ENCODE measurements at regions not wholly inside any gene's neighbourhood (a gene's known extent, or its start where the extent isn't known, plus 50 kb on each side); places are given as distances from the start of the nearest gene placed in this dataset.

GRCh38 chr3:23751212-23751723 is 54.5 kb upstream of the UBE2E1 start:
- no peaks in the 10 kb centered on the region for H3K9me3 ChIP-seq (replicated peaks; ENCODE audit: low read length)
- H3K36me3 ChIP-seq (ENCODE audit: insufficient read depth, low read length): no peaks in the 10 kb centered on the region
- no peak overlapping the region for H3K9ac ChIP-seq (ENCODE audit: low read depth, low read length)
- no peak overlapping the region for H3K4me2 ChIP-seq (ENCODE audit: low read length)
- peaks cover 7% of the 10 kb centered on the region for H3K4me1 ChIP-seq (ENCODE audit: control insufficient read depth, insufficient read depth, low read length)
- H3K27me3 ChIP-seq (ENCODE audit: control insufficient read depth, insufficient read depth, low read length): no peaks in the 10 kb centered on the region
- no peak overlapping the region for H3K4me3 ChIP-seq (ENCODE audit: low read length)

- Histone ChIP-seq H3K4me1 (ENCODE audit: control insufficient read depth, insufficient read depth, low read length) (peaks cover 7% of the 10 kb centered on the region), H3K4me3 (ENCODE audit: low read length) (no peak overlapping the region), H3K27me3 (ENCODE audit: control insufficient read depth, insufficient read depth, low read length) (no peaks in the 10 kb centered on the region), H3K9me3 (replicated peaks; ENCODE audit: low read length) (no peaks in the 10 kb centered on the region), H3K4me2 (ENCODE audit: low read length) (no peak overlapping the region), H3K36me3 (ENCODE audit: insufficient read depth, low read length) (no peaks in the 10 kb centered on the region), H3K9ac (ENCODE audit: low read depth, low read length) (no peak overlapping the region)
Observed at GRCh38 chr3:23752126-23752525, 53.6 kb upstream of the UBE2E1 start.

- H3K4me1 ChIP-seq (ENCODE audit: control insufficient read depth, insufficient read depth, low read length): peaks cover 7% of the 10 kb centered on the region
- no peak overlapping the region for H3K4me3 ChIP-seq (ENCODE audit: low read length)
- H3K36me3 ChIP-seq (ENCODE audit: insufficient read depth, low read length): no peaks in the 10 kb centered on the region
- H3K4me2 ChIP-seq (ENCODE audit: low read length): no peak overlapping the region
- H3K9me3 ChIP-seq (replicated peaks; ENCODE audit: low read length): no peaks in the 10 kb centered on the region
- H3K9ac ChIP-seq (ENCODE audit: low read depth, low read length): no peak overlapping the region
- H3K27me3 ChIP-seq (ENCODE audit: control insufficient read depth, insufficient read depth, low read length): no peaks in the 10 kb centered on the region
Observed at GRCh38 chr3:23754215-23754614, 51.5 kb upstream of the UBE2E1 start.
